Gastrocnemius medialis (tissue), 4 donors: ENCODE measurements at regions not wholly inside any gene's neighbourhood (a gene's known extent, or its start where the extent isn't known, plus 50 kb on each side); places are given as distances from the start of the nearest gene placed in this dataset.
"Not testable (repeated sequence)": the region's sequence is repeated elsewhere in the genome, so short reads cannot be mapped to it uniquely, and the experiment has no call there.

Experiments
- ATAC-seq, 2 donors: fragments of 150-250 bp; one replicate each; pipeline ENCODE4 v1.9.1; 2016
- DNase-seq, 2 donors: peaks; one replicate each; pipeline ENCODE4 v3.0.0-alpha.2; 2019
- H3K27ac ChIP-seq, 4 donors: fragments of 200-600 bp; sonication (generic); 1 replicate in 1 of 4; 2 replicates in 3 of 4; pipeline ENCODE4 v1.5.1; 2016 to 2018; ENCODE audit warnings: mild to moderate bottlenecking in 2 of 4, moderate library complexity in 1 of 4
- H3K27me3 ChIP-seq, 3 donors: fragments of 200-600 bp; sonication (generic) in 2 of 3; 1 replicate in 1 of 3; 2 replicates in 2 of 3; pipeline versions ENCODE4 v1.5.1 to v1.6.0; 2016 to 2019; ENCODE audit warnings: mild to moderate bottlenecking in 1 of 3, moderate library complexity in 1 of 3
- H3K36me3 ChIP-seq, 2 donors: fragments of 200-600 bp; sonication (generic) in 1 of 2; one replicate each; pipeline ENCODE4 v1.5.1; 2017 to 2018
- H3K4me1 ChIP-seq, 2 donors: fragments of 200-600 bp; sonication (generic) in 1 of 2; one replicate each; pipeline ENCODE4 v1.5.1; 2016 to 2017; ENCODE audit warnings: mild to moderate bottlenecking in 2 of 2
- H3K4me3 ChIP-seq, 4 donors: fragments of 200-600 bp; sonication (generic) in 3 of 4; 1 replicate in 1 of 4; 2 replicates in 3 of 4; pipeline ENCODE4 v1.5.1; 2016 to 2019; ENCODE audit warnings: mild to moderate bottlenecking in 2 of 4
- H3K9me3 ChIP-seq, 3 donors: fragments of 200-600 bp; sonication (generic) in 2 of 3; 1 replicate in 1 of 3; 2 replicates in 2 of 3; pipeline ENCODE4 v1.5.1; 2016 to 2019
- in situ Hi-C, 4 donors: fragments of 200-750 bp; cut with MboI; loops; one replicate each; pipeline versions ENCODE4 v1.15.0 to v1.8.0; 2017; ENCODE audit warnings: low sequenced_read_pairs in 4 of 4
- intact Hi-C: fragments of 100-400 bp; cut with DNase I; formaldehyde crosslinking; loops from one replicate; pipeline ENCODE4 v1.15.1; 2023; ENCODE audit warnings: low total_unique reads
- TF ChIP-seq, protein P1 (sequence below), 5 experiments: fragments of 450-650 bp in 3 of 5; fragments of 200-600 bp in 2 of 5; sonication (generic) in 2 of 5; IDR thresholded peaks in 4 of 5; conservative IDR thresholded peaks in 1 of 5; 1 replicate in 4 of 5; 2 replicates in 1 of 5; pipeline ENCODE4 v1.5.1; 2016 to 2019; ENCODE audit warnings: antibody characterized with exemption in 5 of 5, mild to moderate bottlenecking in 3 of 5, moderate library complexity in 3 of 5

DNA sequence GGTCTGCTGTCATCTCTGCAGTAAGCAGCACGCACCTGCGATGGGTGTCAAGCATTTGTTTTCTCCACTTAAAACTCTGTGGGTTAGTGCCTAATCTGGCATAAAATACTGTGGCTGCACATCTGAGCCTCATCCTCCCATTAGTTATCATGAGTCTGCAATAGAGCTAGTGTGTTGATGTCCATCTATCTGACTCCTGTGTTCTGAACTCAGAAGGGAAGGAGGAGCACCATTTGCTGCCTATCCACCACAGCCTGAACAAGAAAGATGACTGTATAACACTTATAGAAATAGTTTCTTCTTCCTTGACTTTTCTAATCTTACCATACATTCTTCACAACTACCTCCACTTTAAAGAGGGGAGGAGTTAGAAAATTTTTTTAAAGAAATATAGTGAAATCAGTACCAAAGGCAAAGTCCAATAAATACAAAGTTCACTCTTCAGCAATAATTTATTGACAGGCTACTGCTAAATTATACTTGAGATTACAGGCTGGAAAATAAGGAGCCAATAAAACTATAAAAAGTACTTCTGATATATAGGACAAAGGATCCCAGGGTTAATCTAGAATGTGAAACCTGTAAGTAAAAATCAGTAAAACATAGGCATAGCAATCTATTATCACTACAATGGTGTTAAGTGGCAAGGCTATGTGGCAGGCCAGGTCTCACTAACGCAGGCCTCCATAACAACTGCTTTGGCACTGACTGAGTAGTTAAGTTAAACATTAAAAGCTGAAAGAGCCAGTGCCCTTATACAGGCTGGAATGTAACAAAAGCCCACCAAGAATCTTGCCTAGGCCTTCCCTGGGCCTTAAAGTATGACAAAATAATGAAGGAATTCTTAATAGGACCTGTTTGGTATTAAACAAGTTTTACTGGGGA lies 70.2 kb downstream of the LGALS9C start:
- H3K27me3 ChIP-seq, H3K36me3 ChIP-seq, ATAC-seq, H3K27ac ChIP-seq, H3K4me3 ChIP-seq, in situ Hi-C loops, intact Hi-C loops, DNase-seq, H3K9me3 ChIP-seq, H3K4me1 ChIP-seq: not testable (repeated sequence)

DNA sequence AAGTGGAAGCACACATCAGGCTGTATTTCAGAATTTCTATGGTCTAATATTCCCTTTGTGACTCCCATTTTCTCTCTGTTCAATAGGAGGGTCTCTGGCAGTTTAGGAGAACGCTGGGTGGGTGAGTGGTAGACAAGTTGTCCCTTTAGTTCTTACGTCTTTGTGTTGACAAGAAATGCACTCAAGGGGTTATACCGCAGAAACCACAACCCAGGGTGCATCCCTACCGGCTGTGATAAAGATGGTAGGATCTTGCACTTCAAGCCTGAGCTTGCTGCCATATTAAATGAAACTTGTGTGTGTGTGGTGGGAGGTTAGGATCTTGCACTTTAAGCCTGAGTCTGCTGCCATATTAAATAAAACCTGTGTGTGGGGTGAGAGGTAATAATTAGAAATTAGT lies 80.5 kb downstream of the LGALS9C start:
- DNase-seq, H3K4me1 ChIP-seq, H3K36me3 ChIP-seq, H3K9me3 ChIP-seq, H3K27me3 ChIP-seq, H3K4me3 ChIP-seq, ATAC-seq, in situ Hi-C loops, H3K27ac ChIP-seq, intact Hi-C loops: not testable (repeated sequence)

DNA sequence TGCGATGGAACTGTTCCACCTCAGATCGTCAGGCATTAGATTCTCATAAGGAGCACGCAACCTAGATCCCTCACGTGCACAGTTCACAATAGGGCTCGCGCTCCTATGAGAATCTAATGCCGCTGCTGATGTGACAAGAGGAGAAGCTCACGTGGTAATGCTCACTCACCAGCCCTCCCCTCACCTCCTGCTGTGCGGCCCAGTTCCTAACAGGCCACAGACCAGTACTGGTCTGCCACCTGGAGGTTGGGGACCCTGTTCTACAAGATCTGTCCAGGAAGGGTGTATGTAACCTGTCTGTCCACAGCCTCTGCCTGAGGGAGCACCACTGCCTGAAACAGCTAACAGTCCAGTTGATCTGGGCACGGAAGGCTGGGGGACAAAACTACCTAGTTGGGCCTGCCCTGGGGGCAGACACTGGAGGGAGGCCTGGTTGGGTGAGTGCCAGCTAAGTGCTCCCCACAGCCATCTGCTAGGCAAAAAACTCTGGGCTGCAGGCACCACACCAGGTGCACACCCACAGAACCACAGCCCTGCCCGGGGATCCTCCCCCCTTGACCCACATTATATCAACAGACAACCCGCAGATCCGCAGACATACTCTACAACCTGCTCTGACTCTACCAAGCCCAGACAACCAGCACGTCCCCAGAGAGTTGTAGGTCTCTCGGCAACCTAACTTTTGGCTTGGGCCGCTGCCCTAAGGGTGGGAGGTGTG lies 80.7 kb downstream of the TBC1D28 start:
- peak; percentile 37 to 45 for ATAC-seq
- in situ Hi-C loops, intact Hi-C loops, DNase-seq, H3K27me3 ChIP-seq, H3K4me3 ChIP-seq, H3K36me3 ChIP-seq, H3K27ac ChIP-seq, H3K9me3 ChIP-seq: not testable (repeated sequence)
- peaks cover 1 to 14% of the 10 kb centered on the region in 2 donors for H3K4me1 ChIP-seq

DNA sequence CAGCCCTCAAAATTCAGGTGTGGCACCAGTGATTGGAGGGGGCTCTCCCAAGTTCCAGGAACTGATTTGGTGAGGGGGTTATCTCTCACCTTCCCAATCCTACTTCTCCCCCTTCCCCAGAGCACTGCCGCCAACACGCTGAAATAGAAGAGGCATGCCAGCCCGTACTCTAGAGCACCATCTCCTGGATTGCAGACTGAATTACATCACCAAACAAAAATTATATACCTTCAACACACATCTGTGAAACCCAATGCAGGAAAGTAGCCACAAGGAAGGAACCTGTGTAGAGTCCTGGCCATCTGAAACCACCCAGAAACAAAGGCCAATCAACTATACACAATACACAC lies 80.1 kb downstream of the TBC1D28 start:
- H3K36me3 ChIP-seq, H3K4me3 ChIP-seq, in situ Hi-C loops, intact Hi-C loops, H3K27ac ChIP-seq, DNase-seq, H3K27me3 ChIP-seq, H3K9me3 ChIP-seq: not testable (repeated sequence)
- peak; percentile 57 to 76 for ATAC-seq
- TF ChIP-seq, protein P1, sequence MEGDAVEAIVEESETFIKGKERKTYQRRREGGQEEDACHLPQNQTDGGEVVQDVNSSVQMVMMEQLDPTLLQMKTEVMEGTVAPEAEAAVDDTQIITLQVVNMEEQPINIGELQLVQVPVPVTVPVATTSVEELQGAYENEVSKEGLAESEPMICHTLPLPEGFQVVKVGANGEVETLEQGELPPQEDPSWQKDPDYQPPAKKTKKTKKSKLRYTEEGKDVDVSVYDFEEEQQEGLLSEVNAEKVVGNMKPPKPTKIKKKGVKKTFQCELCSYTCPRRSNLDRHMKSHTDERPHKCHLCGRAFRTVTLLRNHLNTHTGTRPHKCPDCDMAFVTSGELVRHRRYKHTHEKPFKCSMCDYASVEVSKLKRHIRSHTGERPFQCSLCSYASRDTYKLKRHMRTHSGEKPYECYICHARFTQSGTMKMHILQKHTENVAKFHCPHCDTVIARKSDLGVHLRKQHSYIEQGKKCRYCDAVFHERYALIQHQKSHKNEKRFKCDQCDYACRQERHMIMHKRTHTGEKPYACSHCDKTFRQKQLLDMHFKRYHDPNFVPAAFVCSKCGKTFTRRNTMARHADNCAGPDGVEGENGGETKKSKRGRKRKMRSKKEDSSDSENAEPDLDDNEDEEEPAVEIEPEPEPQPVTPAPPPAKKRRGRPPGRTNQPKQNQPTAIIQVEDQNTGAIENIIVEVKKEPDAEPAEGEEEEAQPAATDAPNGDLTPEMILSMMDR (IDR thresholded peaks at IDR 0.05 in 4 of 5, conservative IDR thresholded peaks at IDR 0.05 in 1 of 5) = peak; percentile 40 to 60 (median 54)
- peaks cover 6 to 19% of the 10 kb centered on the region in 2 donors for H3K4me1 ChIP-seq

DNA sequence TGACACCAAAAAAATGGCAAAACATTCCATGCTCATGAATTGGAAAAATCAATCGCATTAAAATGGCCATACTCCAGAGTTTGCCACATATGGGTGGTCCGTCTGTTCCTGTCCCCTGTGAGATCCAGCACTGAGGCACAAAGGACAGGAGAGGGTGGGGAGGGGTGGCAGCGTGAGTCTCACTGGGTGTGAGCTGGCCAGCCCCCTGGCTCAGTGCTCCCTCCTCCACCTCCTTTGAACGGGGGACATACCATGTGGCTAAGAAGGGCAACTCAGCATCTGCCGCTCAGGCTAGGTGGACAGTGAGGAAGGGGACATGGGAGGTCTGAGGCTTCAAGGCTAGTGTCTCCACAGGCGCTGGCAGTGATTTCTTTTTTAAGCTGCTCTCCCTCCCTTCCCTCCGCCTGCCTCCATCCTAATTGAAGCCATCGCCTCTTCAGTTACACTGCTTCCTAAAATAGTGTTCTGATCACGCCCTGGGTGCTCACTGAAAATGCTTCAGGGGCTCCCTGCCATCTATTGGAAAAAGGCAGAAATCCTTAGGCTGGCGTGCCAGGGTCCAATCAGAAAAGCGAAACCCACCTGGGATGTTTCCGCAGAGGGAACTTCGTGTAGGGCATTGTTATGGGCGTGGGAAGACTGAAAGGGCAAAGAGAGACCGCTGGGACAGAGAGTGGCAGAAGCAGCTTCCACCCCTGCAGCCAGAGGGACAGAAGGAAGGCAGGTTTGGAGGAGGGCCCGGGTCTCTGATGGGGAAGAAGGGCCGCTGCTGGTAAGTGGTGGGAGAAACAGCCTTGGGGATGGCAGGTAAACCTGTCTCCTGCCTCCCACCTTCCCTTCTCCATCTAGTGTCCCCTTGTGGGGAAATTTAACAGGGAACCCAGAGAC lies 75.8 kb downstream of the TBC1D28 start:
- DNase-seq, H3K27me3 ChIP-seq, H3K36me3 ChIP-seq, intact Hi-C loops, H3K9me3 ChIP-seq, in situ Hi-C loops: not testable (repeated sequence)
- Histone ChIP-seq H3K4me3 (peak overlapping the region in 3 of 4 donors; percentile 35 to 38 (median 37)), H3K4me1 (peaks cover 17 to 25% of the 10 kb centered on the region in 2 donors), H3K27ac (peak overlapping the region; percentile 51 to 85 (median 78))
- TF ChIP-seq, protein P1 (IDR thresholded peaks at IDR 0.05 in 4 of 5, conservative IDR thresholded peaks at IDR 0.05 in 1 of 5) = peak in 1 of 5 experiments; percentile 13
- ATAC-seq = peak; percentile 78 to 79

DNA sequence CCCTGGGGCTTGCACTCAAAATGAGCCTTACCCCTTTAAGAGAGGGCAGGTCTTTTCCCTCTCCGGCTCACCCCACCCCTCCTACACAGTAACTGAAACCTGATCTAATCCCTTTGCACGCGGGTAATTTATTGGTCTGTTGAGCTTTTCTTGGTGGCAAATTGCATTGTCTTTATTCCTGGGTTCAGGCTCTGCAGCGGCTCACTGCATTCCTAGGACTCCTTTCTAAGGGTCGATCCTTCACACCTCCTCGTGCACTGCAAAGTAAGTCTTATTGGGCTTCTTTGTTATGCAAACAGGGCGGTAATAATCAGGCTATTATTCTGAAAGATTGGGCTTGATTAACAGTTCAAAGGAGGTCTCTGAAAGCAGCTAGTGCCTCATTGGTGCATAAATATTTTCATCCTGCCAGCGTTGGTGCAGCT lies 74.7 kb downstream of the TBC1D28 start:
- DNase-seq, H3K27me3 ChIP-seq, intact Hi-C loops, H3K36me3 ChIP-seq, in situ Hi-C loops, H3K9me3 ChIP-seq: not testable (repeated sequence)
- Histone ChIP-seq H3K27ac (peak overlapping the region; percentile 20 to 85 (median 78)), H3K4me1 (peaks cover 17 to 25% of the 10 kb centered on the region in 2 donors), H3K4me3 (peak overlapping the region in 1 of 4 donors; percentile 17)
- ATAC-seq = peak; percentile 92

DNA sequence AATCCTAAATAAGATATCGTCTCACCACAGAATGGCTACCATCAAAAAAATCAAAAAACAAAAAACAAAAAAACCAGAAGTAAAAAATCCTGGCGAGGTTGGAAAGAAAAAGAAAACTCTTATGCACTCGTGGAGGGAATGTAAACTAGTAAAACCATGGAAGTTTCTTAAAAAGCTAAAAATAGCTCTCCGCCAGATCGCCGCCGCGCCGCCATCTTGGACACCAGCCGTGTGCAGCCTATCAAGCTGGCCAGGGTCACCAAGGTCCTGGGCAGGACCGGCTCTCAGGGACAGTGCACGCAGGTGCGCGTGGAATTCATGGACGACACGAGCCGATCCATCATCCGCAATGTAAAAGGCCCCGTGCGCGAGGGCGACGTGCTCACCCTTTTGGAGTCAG lies 71.7 kb downstream of the TBC1D28 start:
- H3K27me3 ChIP-seq, H3K27ac ChIP-seq, H3K4me3 ChIP-seq, DNase-seq, H3K9me3 ChIP-seq, in situ Hi-C loops, H3K36me3 ChIP-seq, ATAC-seq, intact Hi-C loops: not testable (repeated sequence)
- H3K4me1 ChIP-seq = peaks cover 17% of the 10 kb centered on the region in 2 donors

DNA sequence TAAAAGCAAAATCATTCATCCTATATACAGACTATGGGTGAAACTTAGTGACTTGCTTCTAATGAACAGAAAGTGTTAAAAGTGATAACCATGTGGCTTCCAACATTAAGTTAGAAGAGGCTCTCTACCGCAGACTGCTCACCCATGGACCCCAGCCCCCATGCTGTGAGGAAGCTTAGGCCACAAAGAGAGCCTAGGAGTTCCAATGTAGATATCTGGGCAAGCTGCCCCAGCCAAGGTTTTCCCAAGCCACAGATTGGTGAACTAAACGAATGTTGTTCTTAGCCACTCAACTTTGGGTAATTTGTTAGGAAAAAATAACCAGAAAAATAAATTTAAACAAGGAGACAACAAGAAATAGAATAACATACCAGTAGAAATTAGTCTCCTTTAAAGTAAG lies 70.1 kb downstream of the TBC1D28 start:
- H3K36me3 ChIP-seq, ATAC-seq, in situ Hi-C loops, H3K27me3 ChIP-seq, H3K27ac ChIP-seq, intact Hi-C loops, H3K9me3 ChIP-seq, H3K4me3 ChIP-seq, DNase-seq: not testable (repeated sequence)
- H3K4me1 ChIP-seq = peaks cover 6 to 10% of the 10 kb centered on the region in 2 donors
